ENCODE measurements at regions not wholly inside any gene's neighbourhood (a gene's known extent, or its start where the extent isn't known, plus 50 kb on each side); places are given as distances from the start of the nearest gene placed in this dataset.

DNA sequence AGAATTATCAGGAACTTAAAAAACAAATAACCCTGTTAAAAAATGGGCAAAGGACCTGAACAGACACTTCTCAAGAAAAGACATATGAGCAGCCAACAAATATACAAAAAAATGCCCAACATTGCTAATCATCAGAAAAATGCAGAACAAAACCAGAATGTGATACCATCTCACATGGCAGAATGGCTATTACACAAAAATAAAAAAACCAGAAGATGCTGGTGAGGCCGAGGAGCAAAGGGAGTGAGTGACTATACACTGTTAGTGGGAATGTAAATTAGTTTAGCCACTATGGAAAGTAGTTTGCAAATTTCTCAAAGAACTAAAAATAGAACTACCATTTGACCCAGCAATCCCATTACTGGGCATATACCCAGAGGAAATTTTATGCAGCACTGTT is 95.8 kb upstream of the DSEL start:
- Histone ChIP-seq H3K9ac (ENCODE audit: low read depth, low read length, poor library complexity, severe bottlenecking) (no peak overlapping the region), H3K36me3 (ENCODE audit: insufficient read depth, low read length) (no peaks in the 10 kb centered on the region), H4K20me1 (ENCODE audit: insufficient read depth, low read length, poor library complexity, severe bottlenecking) (no peaks in the 10 kb centered on the region), H3F3A (ENCODE audit: low read depth) (no peaks in the 10 kb centered on the region), H3K9me3 (ENCODE audit: insufficient read depth, low read depth, low read length) (no peaks in the 10 kb centered on the region), H3K79me2 (ENCODE audit: insufficient read depth, low read length) (no peaks in the 10 kb centered on the region), H3K27me3 (ENCODE audit: insufficient read depth, low read length, poor library complexity, severe bottlenecking) (no peaks in the 10 kb centered on the region), H3K9me2 (replicated peaks; ENCODE audit: low read depth, low read length) (no peaks in the 10 kb centered on the region), H3K4me2 (ENCODE audit: low read depth, low read length, poor library complexity, severe bottlenecking) (no peak overlapping the region), H3K4me3 (ENCODE audit: low read length, poor library complexity, severe bottlenecking) (no peak overlapping the region), H2AFZ (ENCODE audit: low read length) (no peak overlapping the region), H3K4me1 (ENCODE audit: insufficient read depth, low read length, poor library complexity, severe bottlenecking) (no peaks in the 10 kb centered on the region)
- TF ChIP-seq, protein P1, sequence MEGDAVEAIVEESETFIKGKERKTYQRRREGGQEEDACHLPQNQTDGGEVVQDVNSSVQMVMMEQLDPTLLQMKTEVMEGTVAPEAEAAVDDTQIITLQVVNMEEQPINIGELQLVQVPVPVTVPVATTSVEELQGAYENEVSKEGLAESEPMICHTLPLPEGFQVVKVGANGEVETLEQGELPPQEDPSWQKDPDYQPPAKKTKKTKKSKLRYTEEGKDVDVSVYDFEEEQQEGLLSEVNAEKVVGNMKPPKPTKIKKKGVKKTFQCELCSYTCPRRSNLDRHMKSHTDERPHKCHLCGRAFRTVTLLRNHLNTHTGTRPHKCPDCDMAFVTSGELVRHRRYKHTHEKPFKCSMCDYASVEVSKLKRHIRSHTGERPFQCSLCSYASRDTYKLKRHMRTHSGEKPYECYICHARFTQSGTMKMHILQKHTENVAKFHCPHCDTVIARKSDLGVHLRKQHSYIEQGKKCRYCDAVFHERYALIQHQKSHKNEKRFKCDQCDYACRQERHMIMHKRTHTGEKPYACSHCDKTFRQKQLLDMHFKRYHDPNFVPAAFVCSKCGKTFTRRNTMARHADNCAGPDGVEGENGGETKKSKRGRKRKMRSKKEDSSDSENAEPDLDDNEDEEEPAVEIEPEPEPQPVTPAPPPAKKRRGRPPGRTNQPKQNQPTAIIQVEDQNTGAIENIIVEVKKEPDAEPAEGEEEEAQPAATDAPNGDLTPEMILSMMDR (conservative IDR thresholded peaks at IDR 0.05; ENCODE audit: low read length) = no peak
- no peak for TF ChIP-seq EZH2phosphoT487 (IDR thresholded peaks at IDR 0.05; ENCODE audit: borderline replicate concordance)

DNA sequence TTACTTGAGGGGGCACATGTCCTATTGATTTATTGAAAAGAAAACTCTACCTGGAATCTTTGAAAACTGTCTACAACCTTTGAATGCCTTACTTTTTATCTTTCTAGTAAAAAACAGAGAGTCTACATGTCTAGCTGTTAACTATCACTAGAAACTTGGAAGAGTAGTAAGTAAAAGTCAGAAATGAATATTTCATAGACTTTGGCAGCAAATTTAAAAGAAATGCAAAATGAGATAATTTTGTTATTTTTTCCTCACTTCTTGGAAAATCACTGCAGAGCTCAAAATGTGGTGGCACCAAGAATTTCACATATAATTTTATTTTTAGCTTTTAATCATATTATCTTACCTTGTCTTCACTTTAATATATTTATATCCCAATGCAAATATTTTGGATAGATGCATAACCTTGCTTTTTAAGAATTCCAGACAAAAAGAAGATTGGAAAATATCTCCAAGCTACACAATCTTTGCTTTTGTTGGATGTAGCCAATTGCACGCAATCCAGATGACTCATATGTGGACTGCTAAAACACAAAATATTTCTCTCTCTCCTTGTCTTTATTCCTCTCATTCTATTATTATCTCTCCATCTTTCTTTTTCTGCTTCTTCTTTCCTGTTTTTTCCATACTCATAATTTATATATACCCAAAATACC is 92.2 kb upstream of the DSEL start:
- no peaks in the 10 kb centered on the region for H4K20me1 ChIP-seq (ENCODE audit: insufficient read depth, low read length, poor library complexity, severe bottlenecking)
- H3K27me3 ChIP-seq (ENCODE audit: insufficient read depth, low read length, poor library complexity, severe bottlenecking) = no peaks in the 10 kb centered on the region
- no peaks in the 10 kb centered on the region for H3K79me2 ChIP-seq (ENCODE audit: insufficient read depth, low read length)
- H3K9ac ChIP-seq (ENCODE audit: low read depth, low read length, poor library complexity, severe bottlenecking) = no peak overlapping the region
- no peaks in the 10 kb centered on the region for H3K9me2 ChIP-seq (replicated peaks; ENCODE audit: low read depth, low read length)
- H3K9me3 ChIP-seq (ENCODE audit: insufficient read depth, low read depth, low read length) = no peaks in the 10 kb centered on the region
- TF ChIP-seq EZH2phosphoT487 (IDR thresholded peaks at IDR 0.05; ENCODE audit: borderline replicate concordance) = no peak
- TF ChIP-seq, protein P1 (conservative IDR thresholded peaks at IDR 0.05; ENCODE audit: low read length) = no peak
- no peak overlapping the region for H2AFZ ChIP-seq (ENCODE audit: low read length)
- no peaks in the 10 kb centered on the region for H3K36me3 ChIP-seq (ENCODE audit: insufficient read depth, low read length)
- H3K4me2 ChIP-seq (ENCODE audit: low read depth, low read length, poor library complexity, severe bottlenecking) = no peak overlapping the region
- H3K4me1 ChIP-seq (ENCODE audit: insufficient read depth, low read length, poor library complexity, severe bottlenecking) = no peaks in the 10 kb centered on the region
- no peak overlapping the region for H3K4me3 ChIP-seq (ENCODE audit: low read length, poor library complexity, severe bottlenecking)
- no peaks in the 10 kb centered on the region for H3F3A ChIP-seq (ENCODE audit: low read depth)

DNA sequence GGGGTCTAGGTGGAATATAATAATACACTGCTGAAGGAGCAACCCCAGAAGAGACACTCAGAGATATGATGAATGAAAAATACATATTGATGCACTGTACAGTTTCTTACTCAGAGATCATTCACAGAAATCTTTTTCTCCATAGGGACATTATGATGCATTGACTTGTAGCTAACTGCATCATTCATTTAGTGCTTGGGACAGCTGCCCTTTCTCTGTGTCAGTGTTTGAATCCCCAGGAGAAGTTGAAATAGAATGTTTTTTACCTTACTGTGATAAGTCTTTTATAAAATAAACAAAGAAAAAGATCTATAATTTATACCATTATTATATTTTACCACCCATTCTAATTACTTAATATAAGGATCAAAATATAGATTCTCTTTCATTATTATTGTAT is 91.7 kb upstream of the DSEL start:
- Histone ChIP-seq H3K9ac (ENCODE audit: low read depth, low read length, poor library complexity, severe bottlenecking) (no peak overlapping the region), H3K4me1 (ENCODE audit: insufficient read depth, low read length, poor library complexity, severe bottlenecking) (no peaks in the 10 kb centered on the region), H3K4me2 (ENCODE audit: low read depth, low read length, poor library complexity, severe bottlenecking) (no peak overlapping the region), H2AFZ (ENCODE audit: low read length) (no peak overlapping the region), H3K27me3 (ENCODE audit: insufficient read depth, low read length, poor library complexity, severe bottlenecking) (no peaks in the 10 kb centered on the region), H4K20me1 (ENCODE audit: insufficient read depth, low read length, poor library complexity, severe bottlenecking) (no peaks in the 10 kb centered on the region), H3K9me2 (replicated peaks; ENCODE audit: low read depth, low read length) (no peaks in the 10 kb centered on the region), H3F3A (ENCODE audit: low read depth) (no peaks in the 10 kb centered on the region), H3K36me3 (ENCODE audit: insufficient read depth, low read length) (no peaks in the 10 kb centered on the region), H3K9me3 (ENCODE audit: insufficient read depth, low read depth, low read length) (no peaks in the 10 kb centered on the region), H3K4me3 (ENCODE audit: low read length, poor library complexity, severe bottlenecking) (no peak overlapping the region), H3K79me2 (ENCODE audit: insufficient read depth, low read length) (no peaks in the 10 kb centered on the region)
- TF ChIP-seq, protein P1 (conservative IDR thresholded peaks at IDR 0.05; ENCODE audit: low read length) = no peak
- no peak for TF ChIP-seq EZH2phosphoT487 (IDR thresholded peaks at IDR 0.05; ENCODE audit: borderline replicate concordance)
